HG03280 (cell line): ENCODE measurements at regions not wholly inside any gene's neighbourhood (a gene's known extent, or its start where the extent isn't known, plus 50 kb on each side); places are given as distances from the start of the nearest gene placed in this dataset.
A peak's percentile ranks its signal among the peaks of the same experiment; 100 is the strongest.
"Not testable (repeated sequence)": the region's sequence is repeated elsewhere in the genome, so short reads cannot be mapped to it uniquely, and the experiment has no call there.

Experiments used
- ATAC-seq: cut with Tn5 transposase; IDR thresholded peaks from one replicate; pipeline ENCODE4 v1.9.1; 2021; ENCODE audit warnings: mild to moderate bottlenecking, moderate library complexity; ENCODE audit not compliant: unreplicated experiment

- no peak for ATAC-seq
These were observed 618.8 kb upstream of the SEMA3D start for GRCh38 chr7:85805656-85806055.

GRCh38 chr7:85805249-85805648 lies 618.4 kb upstream of the SEMA3D start:
- no peak for ATAC-seq

DNA sequence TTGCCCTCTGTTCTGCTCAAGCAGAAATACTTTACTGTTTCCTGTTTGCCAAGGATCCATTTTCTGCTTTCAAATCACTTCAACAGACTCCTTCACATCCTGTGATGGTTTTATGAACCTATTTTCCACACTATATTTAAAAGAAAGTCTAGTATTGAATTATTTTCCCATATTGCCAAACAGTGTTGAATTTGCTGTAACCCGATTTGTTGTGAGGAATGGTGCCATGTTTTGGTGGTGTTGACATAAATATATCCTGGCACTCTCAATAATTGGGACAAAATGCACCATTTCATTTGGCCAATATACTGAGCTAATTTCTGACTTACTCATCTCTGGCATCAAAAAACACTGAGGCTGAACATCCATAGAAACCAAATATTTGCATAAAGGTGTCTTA lies 615.4 kb upstream of the SEMA3D start:
- ATAC-seq: no peak

- ATAC-seq: no peak
These were observed 610.1 kb upstream of the SEMA3D start for GRCh38 chr7:85796956-85797355.

- ATAC-seq: not testable (repeated sequence)
These were observed 604.2 kb upstream of the SEMA3D start for GRCh38 chr7:85791098-85791497.

DNA sequence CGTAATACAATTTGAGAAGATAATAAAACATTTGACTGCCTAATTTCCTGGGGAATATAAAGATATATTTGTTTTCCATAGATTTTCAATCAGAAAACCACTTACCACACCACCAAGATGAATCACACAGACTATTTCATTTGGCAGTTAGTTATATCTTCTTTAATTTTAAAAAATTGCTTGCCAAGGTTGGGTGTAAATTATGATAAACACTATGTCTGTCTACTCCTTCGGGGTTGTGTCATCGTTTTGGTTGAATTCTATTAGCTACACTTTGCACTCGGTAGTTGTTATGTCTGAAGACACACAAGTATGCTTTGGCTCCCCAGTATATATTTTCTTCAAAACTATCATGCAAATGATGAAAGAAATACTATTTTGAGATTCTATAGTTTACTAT lies 594.8 kb upstream of the SEMA3D start:
- ATAC-seq: no peak

- no peak for ATAC-seq
These were observed 590.0 kb upstream of the SEMA3D start for GRCh38 chr7:85776691-85777345.

DNA sequence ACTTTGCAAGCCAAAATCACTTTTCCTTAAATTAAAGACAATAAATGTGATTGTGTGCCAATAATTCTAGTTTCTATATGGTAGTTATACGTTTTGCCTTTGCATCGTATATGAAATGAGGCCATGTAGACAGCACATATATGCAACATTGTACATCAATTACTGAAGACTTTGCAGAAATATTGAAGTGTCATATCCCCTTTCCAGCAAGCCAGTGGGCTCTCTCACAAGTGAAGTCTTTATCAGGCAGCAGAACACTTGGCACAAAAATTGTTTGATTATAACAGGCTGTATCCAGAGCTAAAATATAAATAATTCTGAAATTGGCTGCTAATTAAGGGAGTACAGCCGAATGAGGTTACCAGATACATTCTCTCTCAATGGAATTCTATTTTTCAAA lies 588.6 kb upstream of the SEMA3D start:
- ATAC-seq: no peak

- no peak for ATAC-seq
These were observed 588.1 kb upstream of the SEMA3D start for GRCh38 chr7:85774986-85775385.

GRCh38 chr7:85773116-85773728 lies 586.4 kb upstream of the SEMA3D start:
- no peak for ATAC-seq

DNA sequence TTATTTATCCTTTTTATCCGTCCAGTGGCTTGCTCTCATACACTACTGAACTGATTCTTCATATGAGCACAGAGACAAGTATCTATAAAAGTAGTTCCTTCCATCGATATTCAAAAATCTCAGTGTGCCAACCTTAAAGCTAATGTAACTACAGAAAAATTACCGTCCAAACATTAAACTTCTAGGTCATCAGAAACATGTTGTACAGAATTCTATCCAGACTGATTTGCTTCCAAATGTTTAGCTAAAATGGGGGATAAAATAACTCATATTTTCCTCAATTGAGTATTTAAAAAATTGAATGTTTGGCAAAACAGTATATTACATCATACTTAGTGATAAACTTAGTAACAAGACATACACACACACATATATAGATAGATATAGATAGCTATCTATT lies 584.7 kb upstream of the SEMA3D start:
- ATAC-seq: no peak

DNA sequence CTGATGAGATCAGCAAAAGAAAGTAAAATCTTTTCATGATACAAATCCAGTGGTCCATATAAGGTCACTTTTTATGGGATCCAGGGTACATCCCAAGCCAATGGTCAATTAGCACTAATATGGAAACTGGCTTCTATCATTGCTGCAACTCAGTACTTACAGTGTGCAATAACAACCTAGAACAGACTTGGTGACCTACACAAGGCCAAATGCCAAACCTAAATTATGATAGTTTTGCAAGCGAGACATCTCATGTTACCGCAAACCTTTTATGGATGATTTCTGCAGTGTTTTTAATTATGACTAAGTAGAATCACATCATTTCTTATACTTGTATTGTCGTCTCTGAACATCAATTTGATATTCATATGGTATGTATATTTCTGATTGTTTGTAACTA lies 583.5 kb upstream of the SEMA3D start:
- no peak for ATAC-seq

DNA sequence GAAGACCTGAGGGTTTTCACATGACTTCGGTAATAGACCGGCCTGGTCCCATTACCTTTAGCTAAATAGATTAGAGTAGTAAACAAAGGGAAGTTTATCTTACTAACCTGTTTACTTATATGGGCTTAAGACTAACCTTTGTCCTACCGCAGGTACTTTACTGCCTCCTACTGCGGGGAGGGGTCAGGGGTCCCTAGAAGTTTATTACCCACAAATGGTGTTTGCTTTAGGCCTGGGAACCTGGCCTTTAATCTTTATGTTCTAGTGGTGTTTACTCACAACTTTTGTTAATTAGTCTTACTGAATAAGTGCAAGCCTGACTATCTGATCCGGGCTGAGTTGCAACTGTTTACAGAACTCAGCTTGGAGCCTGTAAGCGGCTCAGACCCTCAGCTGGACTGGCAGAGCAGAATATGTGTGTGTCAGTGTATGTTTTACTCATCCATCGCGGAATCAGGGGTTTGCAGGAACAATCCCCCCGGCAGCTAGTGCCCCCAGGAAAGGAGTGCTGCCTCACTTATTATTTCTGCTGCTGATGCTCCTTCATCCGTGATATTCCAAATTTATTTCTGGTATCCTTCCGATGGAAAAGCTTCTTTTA lies 578.9 kb upstream of the SEMA3D start:
- ATAC-seq: no peak

DNA sequence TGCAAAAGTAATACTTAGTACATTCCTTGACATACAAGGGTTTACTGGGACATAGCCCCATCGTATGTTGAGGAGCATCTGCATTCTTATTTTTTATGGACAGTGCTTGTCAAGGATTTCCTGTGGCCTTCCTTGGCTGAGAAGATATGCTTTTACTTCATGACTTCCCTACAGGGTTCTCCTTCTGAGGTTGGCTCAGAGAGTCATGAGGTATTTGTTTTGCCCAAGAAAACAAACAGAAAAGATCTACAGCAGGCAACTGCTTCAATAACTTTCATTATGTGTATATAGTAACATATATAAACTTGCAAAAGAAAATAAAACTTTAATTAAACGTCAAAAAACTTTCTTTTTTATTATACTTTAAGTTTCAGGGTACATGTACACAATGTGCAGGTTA lies 577.2 kb upstream of the SEMA3D start:
- no peak for ATAC-seq

GRCh38 chr7:85757348-85757747 lies 570.5 kb upstream of the SEMA3D start:
- no peak for ATAC-seq

GRCh38 chr7:85750454-85750949 lies 563.6 kb upstream of the SEMA3D start:
- peak; percentile 96 for ATAC-seq

- peak; percentile 37 for ATAC-seq
These were observed 563.0 kb upstream of the SEMA3D start for GRCh38 chr7:85749696-85750453.

DNA sequence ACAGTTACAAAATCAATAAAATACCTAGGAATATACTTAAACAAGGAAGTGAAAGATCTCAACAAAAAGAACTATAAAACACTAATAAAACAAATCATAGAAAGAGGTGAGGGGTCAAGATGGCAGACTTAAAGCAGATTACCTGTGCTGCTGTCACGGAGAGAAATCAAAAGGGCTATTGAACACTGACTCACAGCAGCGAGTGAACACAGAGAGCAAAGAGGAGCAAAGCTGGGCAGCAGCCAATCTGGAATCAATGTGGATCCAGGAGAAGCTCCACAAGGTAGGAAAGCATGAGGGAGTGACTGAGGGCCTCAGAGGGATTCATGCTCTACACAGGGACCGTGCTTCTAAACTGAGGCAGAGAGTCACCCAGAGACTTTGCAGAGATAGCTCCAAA lies 562.0 kb upstream of the SEMA3D start:
- ATAC-seq: no peak

DNA sequence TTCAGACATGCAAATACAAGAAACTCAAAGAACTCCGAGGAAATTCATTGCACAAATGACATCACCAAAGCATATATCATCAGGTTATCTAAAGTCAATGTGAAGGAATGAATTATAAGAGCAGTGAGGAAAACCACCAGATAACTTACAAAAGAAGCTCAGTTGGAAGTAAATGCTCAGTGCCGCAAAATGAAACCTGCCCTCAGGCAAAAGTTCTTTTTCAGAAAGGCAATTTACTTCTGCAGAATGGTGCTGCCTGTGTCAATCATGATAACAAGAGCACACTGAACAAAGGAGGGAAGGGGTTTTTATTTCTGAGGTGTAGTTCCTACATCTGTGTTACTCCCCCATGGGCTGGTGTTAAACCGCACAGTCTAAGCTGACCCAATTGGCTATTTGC lies 550.6 kb upstream of the SEMA3D start:
- ATAC-seq: no peak

DNA sequence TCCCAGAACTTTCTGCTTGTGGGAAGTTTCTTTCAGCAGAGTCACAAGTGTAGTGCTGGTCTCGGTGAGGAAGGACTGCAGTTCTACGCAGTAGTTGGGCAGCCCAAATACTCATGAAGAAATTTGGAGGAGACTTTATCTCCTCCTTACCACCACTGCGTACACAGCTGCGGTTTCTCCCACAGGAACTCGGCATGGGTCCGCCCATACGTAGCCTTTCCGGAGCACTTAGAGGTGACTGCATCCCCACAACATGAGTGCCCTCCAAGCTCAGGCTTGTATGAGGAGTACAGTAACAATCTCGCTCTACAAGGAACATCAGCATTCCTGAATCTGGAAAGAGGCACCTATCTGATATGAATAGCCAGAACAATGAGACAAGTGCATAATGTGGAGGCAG lies 549.2 kb upstream of the SEMA3D start:
- no peak for ATAC-seq

GRCh38 chr7:85734823-85735222 lies 548.0 kb upstream of the SEMA3D start:
- ATAC-seq: no peak
